Suprapubic skin (tissue), 4 donors: ENCODE measurements at regions not wholly inside any gene's neighbourhood (a gene's known extent, or its start where the extent isn't known, plus 50 kb on each side); places are given as distances from the start of the nearest gene placed in this dataset.

Experiments
- DNase-seq, 2 donors: peaks; one replicate each; pipeline ENCODE4 v3.0.0-alpha.2; 2019; ENCODE audit warnings: low spot score in 2 of 2
- H3K27ac ChIP-seq: fragments of 200-600 bp; sonication (generic); one replicate; pipeline ENCODE4 v1.5.1; 2019
- H3K27me3 ChIP-seq: fragments of 200-600 bp; sonication (generic); one replicate; pipeline ENCODE4 v1.5.1; 2019
- H3K36me3 ChIP-seq: fragments of 200-600 bp; sonication (generic); one replicate; pipeline ENCODE4 v1.5.1; 2019
- H3K4me1 ChIP-seq: fragments of 200-600 bp; sonication (generic); one replicate; pipeline ENCODE4 v1.5.1; 2019
- H3K4me3 ChIP-seq: fragments of 200-600 bp; sonication (generic); one replicate; pipeline ENCODE4 v1.5.1; 2019; ENCODE audit warnings: mild to moderate bottlenecking
- H3K9me3 ChIP-seq: fragments of 200-600 bp; sonication (generic); one replicate; pipeline ENCODE4 v1.5.1; 2019
- EP300 ChIP-seq: sonication (generic); formaldehyde crosslinking; IDR thresholded peaks from one replicate; pipeline ENCODE4 v1.6.1; 2017; ENCODE audit warnings: antibody characterized with exemption
- POLR2A ChIP-seq, 2 donors: fragments of 450-650 bp; IDR thresholded peaks; one replicate each; pipeline ENCODE4 v1.6.1; 2017; ENCODE audit warnings: antibody characterized with exemption in 2 of 2, mild to moderate bottlenecking in 2 of 2, moderate library complexity in 2 of 2
- POLR2AphosphoS5 ChIP-seq, 3 donors: sonication (generic); formaldehyde crosslinking; IDR thresholded peaks; one replicate each; pipeline ENCODE4 v1.6.1; 2017; ENCODE audit warnings: antibody characterized with exemption in 3 of 3
- WGBS: methylation state at CpG from one replicate; pipeline ENCODE4 v1.1.5; 2018; 5-methylcytosine and 5-hydroxymethylcytosine counted together
- TF ChIP-seq, protein P1 (sequence below), 2 donors: fragments of 200-600 bp in 1 of 2; fragments of 450-650 bp in 1 of 2; sonication (generic) in 1 of 2; IDR thresholded peaks; one replicate each; pipeline ENCODE4 v1.5.1; 2016 to 2019; ENCODE audit warnings: antibody characterized with exemption in 2 of 2, mild to moderate bottlenecking in 1 of 2, moderate library complexity in 1 of 2

DNA sequence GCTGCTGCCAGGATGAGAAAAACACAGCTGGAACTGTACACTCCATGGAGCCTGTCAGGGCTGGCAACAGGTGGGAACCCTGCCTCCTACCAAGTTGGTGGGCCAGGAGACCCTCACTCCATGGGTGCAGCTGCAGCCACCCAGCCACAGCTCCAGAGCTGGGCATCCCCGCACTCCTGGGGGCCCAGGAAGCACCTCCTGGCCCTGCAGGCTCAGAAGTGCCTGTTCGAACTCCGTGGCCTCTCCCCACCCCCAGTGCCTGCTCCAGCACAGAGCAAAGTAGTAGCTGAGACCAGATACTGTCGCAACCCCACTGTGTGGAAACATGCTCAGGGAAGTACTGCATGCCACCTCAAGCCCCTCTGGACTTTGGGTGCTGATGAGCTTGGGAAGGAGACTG, 564.0 kb upstream of the ACO1 start:
- WGBS: 94% methylated on average over 3 of the region's 4 CpGs
- Histone ChIP-seq H3K4me1 (no peaks in the 10 kb centered on the region), H3K27ac (no peak overlapping the region), H3K4me3 (no peak overlapping the region), H3K9me3 (no peaks in the 10 kb centered on the region), H3K27me3 (no peaks in the 10 kb centered on the region), H3K36me3 (no peaks in the 10 kb centered on the region)
- TF ChIP-seq POLR2AphosphoS5 (IDR thresholded peaks at IDR 0.05): no peak
- TF ChIP-seq, protein P1, sequence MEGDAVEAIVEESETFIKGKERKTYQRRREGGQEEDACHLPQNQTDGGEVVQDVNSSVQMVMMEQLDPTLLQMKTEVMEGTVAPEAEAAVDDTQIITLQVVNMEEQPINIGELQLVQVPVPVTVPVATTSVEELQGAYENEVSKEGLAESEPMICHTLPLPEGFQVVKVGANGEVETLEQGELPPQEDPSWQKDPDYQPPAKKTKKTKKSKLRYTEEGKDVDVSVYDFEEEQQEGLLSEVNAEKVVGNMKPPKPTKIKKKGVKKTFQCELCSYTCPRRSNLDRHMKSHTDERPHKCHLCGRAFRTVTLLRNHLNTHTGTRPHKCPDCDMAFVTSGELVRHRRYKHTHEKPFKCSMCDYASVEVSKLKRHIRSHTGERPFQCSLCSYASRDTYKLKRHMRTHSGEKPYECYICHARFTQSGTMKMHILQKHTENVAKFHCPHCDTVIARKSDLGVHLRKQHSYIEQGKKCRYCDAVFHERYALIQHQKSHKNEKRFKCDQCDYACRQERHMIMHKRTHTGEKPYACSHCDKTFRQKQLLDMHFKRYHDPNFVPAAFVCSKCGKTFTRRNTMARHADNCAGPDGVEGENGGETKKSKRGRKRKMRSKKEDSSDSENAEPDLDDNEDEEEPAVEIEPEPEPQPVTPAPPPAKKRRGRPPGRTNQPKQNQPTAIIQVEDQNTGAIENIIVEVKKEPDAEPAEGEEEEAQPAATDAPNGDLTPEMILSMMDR (IDR thresholded peaks at IDR 0.05): no peak
- TF ChIP-seq POLR2A (IDR thresholded peaks at IDR 0.05): no peak
- TF ChIP-seq EP300: no peak
- DNase-seq: no peak

DNA sequence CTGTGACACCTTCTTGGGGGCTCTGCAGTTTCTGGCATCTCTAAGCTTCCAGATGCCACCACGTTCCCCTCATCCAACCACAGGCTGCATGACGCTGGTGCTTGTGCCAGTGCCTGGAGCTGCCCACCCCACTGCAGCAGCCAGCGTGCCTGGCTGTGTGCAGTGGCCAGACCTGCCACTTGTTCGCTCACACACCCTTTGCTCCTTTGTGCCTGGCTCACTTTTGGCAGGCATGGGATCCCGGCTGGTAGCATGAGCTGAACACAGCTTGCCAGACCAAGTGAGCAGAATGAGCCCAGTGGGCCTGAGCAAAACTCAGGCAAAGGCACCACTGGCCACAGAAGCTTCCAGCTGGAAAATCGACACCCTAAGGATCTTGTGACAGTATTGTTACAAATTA, 562.9 kb upstream of the ACO1 start:
- Histone ChIP-seq H3K4me3 (no peak overlapping the region), H3K36me3 (no peaks in the 10 kb centered on the region), H3K4me1 (no peaks in the 10 kb centered on the region), H3K27ac (no peak overlapping the region), H3K9me3 (no peaks in the 10 kb centered on the region), H3K27me3 (no peaks in the 10 kb centered on the region)
- no peak for DNase-seq
- TF ChIP-seq POLR2A (IDR thresholded peaks at IDR 0.05) (no peak), POLR2AphosphoS5 (IDR thresholded peaks at IDR 0.05) (no peak), EP300 (no peak)
- TF ChIP-seq, protein P1 (IDR thresholded peaks at IDR 0.05): no peak
- whole genome bisulfite sequencing: 82% methylated on average over 6 of the region's 6 CpGs

DNA sequence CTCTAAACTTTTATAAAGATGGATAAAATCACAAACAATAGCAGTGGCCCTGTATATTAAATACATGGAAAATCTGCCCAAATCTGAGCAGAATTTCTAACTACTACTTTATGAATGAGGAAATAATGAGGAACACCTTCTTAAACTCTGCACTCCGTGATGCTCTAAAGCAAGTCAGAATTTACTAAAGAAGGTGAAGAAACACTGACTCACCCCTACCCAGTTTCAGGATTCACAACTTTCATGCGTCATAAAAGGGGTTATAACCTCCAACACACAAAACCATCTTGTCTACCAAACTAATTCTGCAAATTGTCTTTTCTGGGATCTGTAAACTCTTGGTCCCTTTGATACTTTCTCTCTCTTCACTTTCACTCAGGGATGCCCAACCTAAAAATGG, 561.1 kb upstream of the ACO1 start:
- WGBS: 83% methylated on average over 2 of the region's 2 CpGs
- H3K4me3 ChIP-seq: no peak overlapping the region
- H3K27me3 ChIP-seq: no peaks in the 10 kb centered on the region
- no peak overlapping the region for H3K27ac ChIP-seq
- H3K9me3 ChIP-seq: no peaks in the 10 kb centered on the region
- TF ChIP-seq, protein P1 (IDR thresholded peaks at IDR 0.05): no peak
- no peak for TF ChIP-seq EP300
- no peak for TF ChIP-seq POLR2AphosphoS5 (IDR thresholded peaks at IDR 0.05)
- no peak for TF ChIP-seq POLR2A (IDR thresholded peaks at IDR 0.05)
- DNase-seq: no peak
- H3K36me3 ChIP-seq: no peaks in the 10 kb centered on the region
- H3K4me1 ChIP-seq: no peaks in the 10 kb centered on the region

- no peak for DNase-seq
- no peak overlapping the region for H3K27ac ChIP-seq
- H3K27me3 ChIP-seq: no peaks in the 10 kb centered on the region
- 68% methylated on average over 2 of the region's 2 CpGs for WGBS
- TF ChIP-seq EP300: no peak
- TF ChIP-seq POLR2A (IDR thresholded peaks at IDR 0.05): no peak
- TF ChIP-seq, protein P1 (IDR thresholded peaks at IDR 0.05): no peak
- TF ChIP-seq POLR2AphosphoS5 (IDR thresholded peaks at IDR 0.05): no peak
- H3K36me3 ChIP-seq: no peaks in the 10 kb centered on the region
- H3K4me1 ChIP-seq: no peaks in the 10 kb centered on the region
- no peaks in the 10 kb centered on the region for H3K9me3 ChIP-seq
- H3K4me3 ChIP-seq: no peak overlapping the region
Observed at GRCh38 chr9:31824860-31825259, 559.6 kb upstream of the ACO1 start.

DNA sequence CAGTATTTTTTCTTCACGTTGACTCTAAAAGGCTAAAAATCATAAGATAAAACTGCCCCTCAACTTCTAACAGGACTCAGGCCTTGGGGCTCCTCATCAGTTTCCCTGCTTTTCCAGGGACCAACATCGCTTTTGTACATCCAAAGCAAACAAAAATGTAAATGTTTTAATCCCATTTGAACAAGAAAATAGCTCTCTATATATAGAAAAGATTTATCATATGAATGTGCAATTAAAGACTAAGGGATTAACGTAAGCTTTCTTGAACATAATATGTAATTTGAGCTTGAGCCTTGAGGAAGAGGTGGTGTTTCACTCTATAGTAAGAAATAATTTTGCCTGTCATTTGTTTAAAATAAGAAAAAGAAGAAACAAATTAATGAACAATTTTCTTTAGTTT, 547.2 kb upstream of the ACO1 start:
- WGBS: 59% methylated on average over 3 of the region's 3 CpGs

More for the DNA sequence above, 547.2 kb upstream of the ACO1 start:
- Histone ChIP-seq H3K27me3 (no peaks in the 10 kb centered on the region), H3K4me1 (no peaks in the 10 kb centered on the region), H3K4me3 (no peak overlapping the region), H3K27ac (no peak overlapping the region), H3K36me3 (no peaks in the 10 kb centered on the region), H3K9me3 (no peaks in the 10 kb centered on the region)
- TF ChIP-seq POLR2A (IDR thresholded peaks at IDR 0.05): no peak
- TF ChIP-seq, protein P1 (IDR thresholded peaks at IDR 0.05): no peak
- no peak for TF ChIP-seq POLR2AphosphoS5 (IDR thresholded peaks at IDR 0.05)
- TF ChIP-seq EP300: no peak
- DNase-seq: no peak
